Immature natural killer cell (primary cell): ENCODE measurements at regions not wholly inside any gene's neighbourhood (a gene's known extent, or its start where the extent isn't known, plus 50 kb on each side); places are given as distances from the start of the nearest gene placed in this dataset.
"Not testable (repeated sequence)": the region's sequence is repeated elsewhere in the genome, so short reads cannot be mapped to it uniquely, and the experiment has no call there.

ENCODE experiments used
- DNase-seq, 3 donors: peaks; one replicate each; pipeline ENCODE4 v3.0.0; 2022; ENCODE audit warnings: mixed read lengths in 1 of 3
- H3K27ac Mint-ChIP-seq, 6 donors: one replicate each; pipeline ENCODE4 v1.8.0; 2020; ENCODE audit warnings: mixed read lengths in 6 of 6, mild to moderate bottlenecking in 5 of 6, inconsistent platforms in 4 of 6, moderate library complexity in 3 of 6
- H3K27me3 Mint-ChIP-seq, 3 donors: one replicate each; pipeline ENCODE4 v1.8.0; 2020 to 2021; ENCODE audit warnings: low read depth in 3 of 3, mild to moderate bottlenecking in 3 of 3, mixed read lengths in 3 of 3, moderate library complexity in 3 of 3, inconsistent platforms in 1 of 3
- H3K36me3 Mint-ChIP-seq, 3 donors: one replicate each; pipeline ENCODE4 v1.8.0; 2020; ENCODE audit warnings: mixed read lengths in 3 of 3, inconsistent platforms in 2 of 3, mild to moderate bottlenecking in 2 of 3
- H3K4me1 Mint-ChIP-seq, 2 donors: one replicate each; pipeline ENCODE4 v1.8.0; 2020; ENCODE audit warnings: inconsistent platforms in 2 of 2, mild to moderate bottlenecking in 2 of 2, mixed read lengths in 2 of 2, moderate library complexity in 1 of 2
- H3K4me3 Mint-ChIP-seq, 5 donors: one replicate each; pipeline ENCODE4 v1.8.0; 2020; ENCODE audit warnings: mild to moderate bottlenecking in 5 of 5, mixed read lengths in 5 of 5, inconsistent platforms in 3 of 5, moderate library complexity in 3 of 5
- H3K9me3 Mint-ChIP-seq, 6 donors: one replicate each; pipeline ENCODE4 v1.8.0; 2020; ENCODE audit warnings: mild to moderate bottlenecking in 6 of 6, mixed read lengths in 6 of 6, inconsistent platforms in 4 of 6, moderate library complexity in 3 of 6

GRCh38 chr1:103327054-103327719, 198.3 kb upstream of the RNPC3 start:
- Mint-ChIP-seq H3K4me1 (no peaks in the 10 kb centered on the region), H3K27ac (no peak overlapping the region), H3K9me3 (peaks cover 9 to 32% (median 13%) of the 10 kb centered on the region in 6 donors), H3K36me3 (peaks cover 0 to 6% (median 0%) of the 10 kb centered on the region in 3 donors), H3K27me3 (no peaks in the 10 kb centered on the region), H3K4me3 (no peak overlapping the region)
- DNase-seq, result no peak

- H3K9me3 Mint-ChIP-seq, result peaks cover 9 to 32% (median 13%) of the 10 kb centered on the region in 6 donors
These were observed 198.9 kb upstream of the RNPC3 start for GRCh38 chr1:103326595-103326994.

GRCh38 chr1:103309786-103310185, 201.5 kb upstream of the COL11A1 start:
- Mint-ChIP-seq H3K27ac (no peak overlapping the region), H3K4me3 (no peak overlapping the region), H3K27me3 (peaks cover 0 to 2% (median 0%) of the 10 kb centered on the region in 3 donors), H3K9me3 (peaks cover 0 to 17% (median 11%) of the 10 kb centered on the region in 6 donors), H3K36me3 (no peaks in the 10 kb centered on the region), H3K4me1 (no peaks in the 10 kb centered on the region)
- no peak for DNase-seq

More at GRCh38 chr1:103326595-103326994, 198.9 kb upstream of the RNPC3 start:
- Mint-ChIP-seq H3K27ac (no peak overlapping the region), H3K27me3 (no peaks in the 10 kb centered on the region), H3K4me1 (no peaks in the 10 kb centered on the region), H3K4me3 (no peak overlapping the region), H3K36me3 (peaks cover 0 to 6% (median 0%) of the 10 kb centered on the region in 3 donors)
- no peak for DNase-seq

- peaks cover 0 to 11% (median 6%) of the 10 kb centered on the region in 6 donors for H3K9me3 Mint-ChIP-seq
- no peaks in the 10 kb centered on the region for H3K36me3 Mint-ChIP-seq
- peaks cover 0 to 2% (median 0%) of the 10 kb centered on the region in 3 donors for H3K27me3 Mint-ChIP-seq
- no peak overlapping the region for H3K4me3 Mint-ChIP-seq
- no peak for DNase-seq
- no peak overlapping the region for H3K27ac Mint-ChIP-seq
- H3K4me1 Mint-ChIP-seq, result no peaks in the 10 kb centered on the region
These were observed 199.4 kb upstream of the COL11A1 start for GRCh38 chr1:103307751-103308150.

- peaks cover 0 to 1% (median 0%) of the 10 kb centered on the region in 3 donors for H3K27me3 Mint-ChIP-seq
- no peaks in the 10 kb centered on the region for H3K4me1 Mint-ChIP-seq
- H3K36me3 Mint-ChIP-seq, result no peaks in the 10 kb centered on the region
- peaks cover 0 to 32% (median 7%) of the 10 kb centered on the region in 6 donors for H3K9me3 Mint-ChIP-seq
- DNase-seq, result no peak
- H3K27ac Mint-ChIP-seq, result no peak overlapping the region
- no peak overlapping the region for H3K4me3 Mint-ChIP-seq
These were observed 175.7 kb upstream of the COL11A1 start for GRCh38 chr1:103283841-103284669.

GRCh38 chr1:103283371-103283770, 175.0 kb upstream of the COL11A1 start:
- H3K9me3 Mint-ChIP-seq, result peaks cover 1 to 25% (median 6%) of the 10 kb centered on the region in 6 donors
- no peaks in the 10 kb centered on the region for H3K4me1 Mint-ChIP-seq
- no peak for DNase-seq
- H3K36me3 Mint-ChIP-seq, result no peaks in the 10 kb centered on the region
- peaks cover 0 to 1% (median 0%) of the 10 kb centered on the region in 3 donors for H3K27me3 Mint-ChIP-seq
- no peak overlapping the region for H3K27ac Mint-ChIP-seq
- no peak overlapping the region for H3K4me3 Mint-ChIP-seq

- Mint-ChIP-seq H3K4me3 (no peak overlapping the region), H3K36me3 (no peaks in the 10 kb centered on the region), H3K27ac (no peak overlapping the region), H3K4me1 (no peaks in the 10 kb centered on the region), H3K9me3 (peaks cover 0 to 23% (median 13%) of the 10 kb centered on the region in 6 donors), H3K27me3 (peaks cover 0 to 5% (median 0%) of the 10 kb centered on the region in 3 donors)
- no peak for DNase-seq
These were observed 167.4 kb upstream of the COL11A1 start for GRCh38 chr1:103275725-103276124.

GRCh38 chr1:103274886-103275285, 166.6 kb upstream of the COL11A1 start:
- peaks cover 0 to 5% (median 0%) of the 10 kb centered on the region in 3 donors for H3K27me3 Mint-ChIP-seq
- no peak for DNase-seq
- H3K36me3 Mint-ChIP-seq, result no peaks in the 10 kb centered on the region
- no peak overlapping the region for H3K4me3 Mint-ChIP-seq
- H3K9me3 Mint-ChIP-seq, result peaks cover 0 to 19% (median 13%) of the 10 kb centered on the region in 6 donors
- no peak overlapping the region for H3K27ac Mint-ChIP-seq
- H3K4me1 Mint-ChIP-seq, result no peaks in the 10 kb centered on the region

- peaks cover 0 to 5% (median 0%) of the 10 kb centered on the region in 3 donors for H3K27me3 Mint-ChIP-seq
- no peak for DNase-seq
- no peak overlapping the region for H3K4me3 Mint-ChIP-seq
- H3K4me1 Mint-ChIP-seq, result no peaks in the 10 kb centered on the region
- peaks cover 0 to 23% (median 11%) of the 10 kb centered on the region in 6 donors for H3K9me3 Mint-ChIP-seq
- H3K36me3 Mint-ChIP-seq, result no peaks in the 10 kb centered on the region
- no peak overlapping the region for H3K27ac Mint-ChIP-seq
These were observed 164.8 kb upstream of the COL11A1 start for GRCh38 chr1:103273106-103273505.

- not testable (repeated sequence) for H3K27ac Mint-ChIP-seq, H3K27me3 Mint-ChIP-seq, H3K4me1 Mint-ChIP-seq, DNase-seq, H3K36me3 Mint-ChIP-seq, H3K4me3 Mint-ChIP-seq
- peaks cover 1 to 23% (median 9%) of the 10 kb centered on the region in 6 donors for H3K9me3 Mint-ChIP-seq
These were observed 163.1 kb upstream of the COL11A1 start for GRCh38 chr1:103271471-103271870.

- H3K4me3 Mint-ChIP-seq, result no peak overlapping the region
- no peaks in the 10 kb centered on the region for H3K36me3 Mint-ChIP-seq
- no peaks in the 10 kb centered on the region for H3K4me1 Mint-ChIP-seq
- peaks cover 0 to 4% (median 0%) of the 10 kb centered on the region in 3 donors for H3K27me3 Mint-ChIP-seq
- DNase-seq, result no peak
- no peak overlapping the region for H3K27ac Mint-ChIP-seq
- H3K9me3 Mint-ChIP-seq, result peaks cover 0 to 23% (median 8%) of the 10 kb centered on the region in 6 donors
These were observed 159.6 kb upstream of the COL11A1 start for GRCh38 chr1:103267893-103268292.

GRCh38 chr1:103267266-103267665, 158.9 kb upstream of the COL11A1 start:
- Mint-ChIP-seq H3K27ac (no peak overlapping the region), H3K4me3 (no peak overlapping the region), H3K36me3 (no peaks in the 10 kb centered on the region), H3K27me3 (peaks cover 0 to 4% (median 0%) of the 10 kb centered on the region in 3 donors), H3K9me3 (peaks cover 0 to 16% (median 6%) of the 10 kb centered on the region in 6 donors), H3K4me1 (no peaks in the 10 kb centered on the region)
- no peak for DNase-seq

- Mint-ChIP-seq H3K9me3 (peaks cover 0 to 10% (median 3%) of the 10 kb centered on the region in 6 donors), H3K4me3 (no peak overlapping the region), H3K27ac (no peak overlapping the region), H3K27me3 (peaks cover 0 to 4% (median 2%) of the 10 kb centered on the region in 3 donors), H3K36me3 (no peaks in the 10 kb centered on the region), H3K4me1 (no peaks in the 10 kb centered on the region)
- DNase-seq, result no peak
These were observed 157.7 kb upstream of the COL11A1 start for GRCh38 chr1:103266036-103266435.

GRCh38 chr1:103265551-103265950, 157.2 kb upstream of the COL11A1 start:
- H3K4me3 Mint-ChIP-seq, result no peak overlapping the region

More at GRCh38 chr1:103265551-103265950, 157.2 kb upstream of the COL11A1 start:
- DNase-seq, result no peak
- no peaks in the 10 kb centered on the region for H3K4me1 Mint-ChIP-seq
- no peaks in the 10 kb centered on the region for H3K36me3 Mint-ChIP-seq
- H3K27me3 Mint-ChIP-seq, result peaks cover 0 to 2% (median 1%) of the 10 kb centered on the region in 3 donors
- H3K27ac Mint-ChIP-seq, result no peak overlapping the region
- peaks cover 0 to 9% (median 2%) of the 10 kb centered on the region in 6 donors for H3K9me3 Mint-ChIP-seq
